Mesenchymal stem cell (in vitro differentiated cells and primary cell): ENCODE measurements at regions not wholly inside any gene's neighbourhood (a gene's known extent, or its start where the extent isn't known, plus 50 kb on each side); places are given as distances from the start of the nearest gene placed in this dataset.

Source experiments
- DNase-seq: peaks from one replicate; pipeline ENCODE4 v3.0.0-alpha.2; 2013
- H2AFZ ChIP-seq: one replicate; pipeline ENCODE4 v1.6.1; 2013; ENCODE audit warnings: low read depth, mild to moderate bottlenecking, control low read depth, inconsistent platforms, low read length, moderate library complexity
- H2AK5ac ChIP-seq: 2 replicates; pipeline ENCODE4 v1.6.1; 2013; ENCODE audit warnings: low read length, moderate library complexity, mild to moderate bottlenecking, inconsistent platforms; ENCODE audit not compliant: severe bottlenecking
- H2BK120ac ChIP-seq: one replicate; pipeline ENCODE4 v1.6.1; 2013; ENCODE audit warnings: low read depth, mild to moderate bottlenecking, inconsistent platforms, low read length, moderate library complexity
- H2BK12ac ChIP-seq, 2 experiments: one replicate each; pipeline ENCODE4 v1.6.1; 2013; ENCODE audit warnings: inconsistent platforms in 2 of 2, low read length in 2 of 2, mild to moderate bottlenecking in 2 of 2, moderate library complexity in 2 of 2, control low read depth in 1 of 2
- H2BK15ac ChIP-seq: one replicate; pipeline ENCODE4 v1.6.1; 2013; ENCODE audit warnings: mild to moderate bottlenecking, low read depth, inconsistent platforms; ENCODE audit not compliant: poor library complexity, severe bottlenecking
- H2BK5ac ChIP-seq: 2 replicates; pipeline ENCODE4 v1.6.1; 2013; ENCODE audit warnings: low read depth, mild to moderate bottlenecking, low read length, control low read depth, inconsistent platforms; ENCODE audit not compliant: poor library complexity, severe bottlenecking
- H3K14ac ChIP-seq, 2 experiments: one replicate each; pipeline ENCODE4 v1.6.1; 2013; ENCODE audit warnings: inconsistent platforms in 2 of 2, low read length in 2 of 2, control low read depth in 1 of 2, mild to moderate bottlenecking in 1 of 2, moderate library complexity in 1 of 2
- H3K18ac ChIP-seq, 2 experiments: one replicate each; pipeline ENCODE4 v1.6.1; 2013; ENCODE audit warnings: inconsistent platforms in 2 of 2, low read length in 2 of 2, control low read depth in 1 of 2, low read depth in 1 of 2, mild to moderate bottlenecking in 1 of 2
- H3K23ac ChIP-seq, 2 experiments: one replicate each; pipeline ENCODE4 v1.6.1; 2013; ENCODE audit warnings: inconsistent platforms in 2 of 2, low read length in 2 of 2, mild to moderate bottlenecking in 2 of 2, moderate library complexity in 2 of 2, control low read depth in 1 of 2
- H3K27ac ChIP-seq: 2 replicates; pipeline ENCODE4 v1.5.1; 2013; ENCODE audit warnings: mild to moderate bottlenecking, moderate library complexity, low read length, control low read depth, inconsistent platforms; ENCODE audit not compliant: poor library complexity, severe bottlenecking
- H3K27me3 ChIP-seq, 2 experiments: 2 replicates each; pipeline versions ENCODE4 v1.6.1 to v1.7.0; 2013; ENCODE audit warnings: low read length in 2 of 2, mild to moderate bottlenecking in 2 of 2, moderate library complexity in 2 of 2, control low read depth in 1 of 2, inconsistent platforms in 1 of 2; ENCODE audit not compliant: control insufficient read depth in 1 of 2, insufficient read depth in 1 of 2
- H3K36me3 ChIP-seq, 2 experiments: 2 replicates each; pipeline versions ENCODE4 v1.6.1 to v1.7.0; 2013; ENCODE audit warnings: low read length in 2 of 2, control low read depth in 1 of 2, inconsistent platforms in 1 of 2, low read depth in 1 of 2, mild to moderate bottlenecking in 1 of 2; ENCODE audit not compliant: insufficient read depth in 2 of 2, control insufficient read depth in 1 of 2
- H3K4ac ChIP-seq, 2 experiments: one replicate each; pipeline ENCODE4 v1.6.1; 2013; ENCODE audit warnings: inconsistent platforms in 2 of 2, low read length in 2 of 2, mild to moderate bottlenecking in 2 of 2, moderate library complexity in 2 of 2, control low read depth in 1 of 2, low read depth in 1 of 2
- H3K4me1 ChIP-seq: 2 replicates; pipeline ENCODE4 v1.6.1; 2013; ENCODE audit warnings: low read depth, low read length, control low read depth; ENCODE audit not compliant: control insufficient read depth, insufficient read depth
- H3K4me2 ChIP-seq: 2 replicates; pipeline ENCODE4 v1.6.1; 2013; ENCODE audit warnings: low read length, mild to moderate bottlenecking, inconsistent platforms; ENCODE audit not compliant: poor library complexity, severe bottlenecking
- H3K4me3 ChIP-seq, 2 experiments: 2 replicates each; pipeline versions ENCODE4 v1.5.1 to v1.7.0; 2013; ENCODE audit warnings: low read length in 2 of 2, mild to moderate bottlenecking in 2 of 2, control low read depth in 1 of 2, low read depth in 1 of 2; ENCODE audit not compliant: insufficient read depth in 1 of 2
- H3K79me1 ChIP-seq: replicated peaks from 2 replicates; pipeline ENCODE4 v1.6.1; 2013; ENCODE audit warnings: mild to moderate bottlenecking, control low read depth, low read length, inconsistent platforms; ENCODE audit not compliant: poor library complexity, severe bottlenecking
- H3K9ac ChIP-seq: 2 replicates; pipeline ENCODE4 v1.7.0; 2013; ENCODE audit warnings: mild to moderate bottlenecking, low read length, moderate library complexity
- H3K9me3 ChIP-seq: 2 replicates; pipeline ENCODE4 v1.7.0; 2013; ENCODE audit warnings: mild to moderate bottlenecking, low read length; ENCODE audit not compliant: control insufficient read depth
- H4K8ac ChIP-seq: one replicate; pipeline ENCODE4 v1.6.1; 2013; ENCODE audit warnings: inconsistent platforms, mild to moderate bottlenecking, low read length, moderate library complexity
- H4K91ac ChIP-seq: one replicate; pipeline ENCODE4 v1.6.1; 2013; ENCODE audit warnings: mild to moderate bottlenecking, low read length, inconsistent platforms
- WGBS: methylation state at CpG from one replicate; pipeline ENCODE4 v1.1.7; 2013; ENCODE audit warnings: mixed read lengths; 5-methylcytosine and 5-hydroxymethylcytosine counted together

GRCh38 chr20:12067686-12068085 lies 150.0 kb downstream of the BTBD3 start:
- H2AK5ac ChIP-seq: no peak overlapping the region
- no peak overlapping the region for H4K8ac ChIP-seq
- 36% methylated on average over 2 of the region's 2 CpGs for WGBS

GRCh38 chr20:12068121-12068520 lies 150.4 kb downstream of the BTBD3 start:
- H2BK15ac ChIP-seq: no peak overlapping the region
- no peak overlapping the region for H3K4ac ChIP-seq
- no peak overlapping the region for H3K4me3 ChIP-seq
- H4K91ac ChIP-seq: no peak overlapping the region
- H3K27ac ChIP-seq: no peak overlapping the region
- H3K9me3 ChIP-seq: peaks cover 4% of the 10 kb centered on the region
- H3K9ac ChIP-seq: no peak overlapping the region
- no peaks in the 10 kb centered on the region for H3K36me3 ChIP-seq
- no peak overlapping the region for H2AK5ac ChIP-seq
- no peaks in the 10 kb centered on the region for H3K27me3 ChIP-seq
- H3K18ac ChIP-seq: no peak overlapping the region
- no peak overlapping the region for H3K4me2 ChIP-seq
- H2BK120ac ChIP-seq: no peak overlapping the region
- H3K23ac ChIP-seq: no peak overlapping the region
- DNase-seq: peak; percentile 69
- no peak overlapping the region for H2AFZ ChIP-seq
- H2BK5ac ChIP-seq: no peak overlapping the region
- no peak overlapping the region for H4K8ac ChIP-seq
- H2BK12ac ChIP-seq: no peak overlapping the region
- no peaks in the 10 kb centered on the region for H3K4me1 ChIP-seq
- no peak overlapping the region for H3K14ac ChIP-seq
- WGBS: 0% methylated on average over 1 of the region's 1 CpG
- H3K79me1 ChIP-seq: no peaks in the 10 kb centered on the region

More at GRCh38 chr20:12067686-12068085, 150.0 kb downstream of the BTBD3 start:
- Histone ChIP-seq H3K14ac (no peak overlapping the region), H3K36me3 (no peaks in the 10 kb centered on the region), H3K9me3 (peaks cover 4% of the 10 kb centered on the region), H2BK12ac (no peak overlapping the region), H2BK15ac (no peak overlapping the region), H2BK120ac (no peak overlapping the region), H3K79me1 (no peaks in the 10 kb centered on the region), H2AFZ (no peak overlapping the region), H3K4ac (no peak overlapping the region), H3K4me3 (no peak overlapping the region), H3K4me1 (no peaks in the 10 kb centered on the region), H3K4me2 (no peak overlapping the region), H4K91ac (no peak overlapping the region), H2BK5ac (no peak overlapping the region), H3K27ac (no peak overlapping the region), H3K27me3 (no peaks in the 10 kb centered on the region), H3K23ac (no peak overlapping the region), H3K9ac (no peak overlapping the region), H3K18ac (no peak overlapping the region)
- peak; percentile 9 for DNase-seq

- H3K18ac ChIP-seq: no peak overlapping the region
- H2AK5ac ChIP-seq: no peak overlapping the region
- H3K23ac ChIP-seq: no peak overlapping the region
- H3K4me2 ChIP-seq: no peak overlapping the region
- no peak overlapping the region for H4K91ac ChIP-seq
- no peak overlapping the region for H3K4me3 ChIP-seq
- H3K27me3 ChIP-seq: no peaks in the 10 kb centered on the region
- H3K4me1 ChIP-seq: no peaks in the 10 kb centered on the region
- H3K9ac ChIP-seq: no peak overlapping the region
- H3K79me1 ChIP-seq: no peaks in the 10 kb centered on the region
- no peak overlapping the region for H4K8ac ChIP-seq
- H2AFZ ChIP-seq: no peak overlapping the region
- 89% methylated on average over 7 of the region's 7 CpGs for WGBS
- H3K9me3 ChIP-seq: peaks cover 4% of the 10 kb centered on the region
- no peak for DNase-seq
- no peak overlapping the region for H2BK15ac ChIP-seq
- no peak overlapping the region for H2BK120ac ChIP-seq
- H3K14ac ChIP-seq: no peak overlapping the region
- no peak overlapping the region for H3K4ac ChIP-seq
- H2BK12ac ChIP-seq: no peak overlapping the region
- H3K27ac ChIP-seq: no peak overlapping the region
- no peak overlapping the region for H2BK5ac ChIP-seq
- H3K36me3 ChIP-seq: no peaks in the 10 kb centered on the region
Measured at GRCh38 chr20:12069181-12069580, 151.5 kb downstream of the BTBD3 start.

GRCh38 chr20:12072221-12072953 lies 154.7 kb downstream of the BTBD3 start:
- no peak overlapping the region for H2BK15ac ChIP-seq
- H3K4me1 ChIP-seq: no peaks in the 10 kb centered on the region
- 77% methylated on average over 7 of the region's 8 CpGs for WGBS
- H2AFZ ChIP-seq: no peak overlapping the region
- H3K27ac ChIP-seq: no peak overlapping the region
- H3K9me3 ChIP-seq: no peaks in the 10 kb centered on the region
- H2BK120ac ChIP-seq: no peak overlapping the region
- no peaks in the 10 kb centered on the region for H3K36me3 ChIP-seq
- H2AK5ac ChIP-seq: no peak overlapping the region
- H3K9ac ChIP-seq: no peak overlapping the region
- H3K4me3 ChIP-seq: no peak overlapping the region
- no peak overlapping the region for H3K14ac ChIP-seq
- no peak overlapping the region for H2BK5ac ChIP-seq
- H3K18ac ChIP-seq: no peak overlapping the region
- H3K23ac ChIP-seq: no peak overlapping the region
- H3K4me2 ChIP-seq: no peak overlapping the region
- H3K79me1 ChIP-seq: no peaks in the 10 kb centered on the region
- no peak overlapping the region for H2BK12ac ChIP-seq
- H4K8ac ChIP-seq: no peak overlapping the region
- H4K91ac ChIP-seq: no peak overlapping the region
- DNase-seq: no peak
- no peak overlapping the region for H3K4ac ChIP-seq
- H3K27me3 ChIP-seq: no peaks in the 10 kb centered on the region
